PC-3 (cell line): ENCODE measurements at regions not wholly inside any gene's neighbourhood (a gene's known extent, or its start where the extent isn't known, plus 50 kb on each side); places are given as distances from the start of the nearest gene placed in this dataset.

Source experiments
- EZH2 ChIP-seq: fragments of 300-600 bp; sonication (generic); IDR thresholded peaks from one replicate; pipeline ENCODE4 v1.6.1; 2017; ENCODE audit warnings: antibody characterized with exemption, mild to moderate bottlenecking, low read length; ENCODE audit not compliant: unreplicated experiment
- EZH2phosphoT487 ChIP-seq: fragments of 300-600 bp; sonication (generic); IDR thresholded peaks from 2 replicates; pipeline ENCODE4 v1.6.1; 2018; ENCODE audit warnings: mild to moderate bottlenecking, antibody characterized with exemption, low read length, borderline replicate concordance
- TF ChIP-seq, protein P1 (sequence below): fragments of 300-600 bp; sonication (generic); conservative IDR thresholded peaks from 2 replicates; pipeline ENCODE4 v1.5.1; 2017; ENCODE audit warnings: antibody characterized with exemption, low read depth, mild to moderate bottlenecking, low read length

DNA sequence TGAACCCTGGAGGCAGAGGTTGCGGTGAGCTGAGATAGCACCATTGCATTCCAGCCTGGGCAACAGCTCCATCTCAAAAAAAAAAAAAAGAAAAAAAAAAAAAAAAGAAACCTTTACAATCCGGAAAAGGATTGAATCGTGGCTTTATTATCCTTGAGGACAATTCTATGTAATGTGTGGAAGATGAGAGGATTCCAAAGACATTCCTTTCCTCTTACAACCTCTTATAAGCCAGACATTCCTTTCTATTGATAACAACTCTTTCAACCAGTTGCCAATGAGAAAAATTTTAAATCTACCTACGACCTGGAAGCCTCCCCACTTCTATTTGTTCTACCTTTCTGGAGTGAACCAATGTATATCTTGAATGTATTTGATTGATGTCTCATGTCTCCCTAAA is 91.2 kb upstream of the EEF1E1 start:
- TF ChIP-seq, protein P1, sequence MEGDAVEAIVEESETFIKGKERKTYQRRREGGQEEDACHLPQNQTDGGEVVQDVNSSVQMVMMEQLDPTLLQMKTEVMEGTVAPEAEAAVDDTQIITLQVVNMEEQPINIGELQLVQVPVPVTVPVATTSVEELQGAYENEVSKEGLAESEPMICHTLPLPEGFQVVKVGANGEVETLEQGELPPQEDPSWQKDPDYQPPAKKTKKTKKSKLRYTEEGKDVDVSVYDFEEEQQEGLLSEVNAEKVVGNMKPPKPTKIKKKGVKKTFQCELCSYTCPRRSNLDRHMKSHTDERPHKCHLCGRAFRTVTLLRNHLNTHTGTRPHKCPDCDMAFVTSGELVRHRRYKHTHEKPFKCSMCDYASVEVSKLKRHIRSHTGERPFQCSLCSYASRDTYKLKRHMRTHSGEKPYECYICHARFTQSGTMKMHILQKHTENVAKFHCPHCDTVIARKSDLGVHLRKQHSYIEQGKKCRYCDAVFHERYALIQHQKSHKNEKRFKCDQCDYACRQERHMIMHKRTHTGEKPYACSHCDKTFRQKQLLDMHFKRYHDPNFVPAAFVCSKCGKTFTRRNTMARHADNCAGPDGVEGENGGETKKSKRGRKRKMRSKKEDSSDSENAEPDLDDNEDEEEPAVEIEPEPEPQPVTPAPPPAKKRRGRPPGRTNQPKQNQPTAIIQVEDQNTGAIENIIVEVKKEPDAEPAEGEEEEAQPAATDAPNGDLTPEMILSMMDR, result no peak
- no peak for TF ChIP-seq EZH2phosphoT487
- no peak for TF ChIP-seq EZH2
